NCI-H526 (cell line): ENCODE measurements at regions not wholly inside any gene's neighbourhood (a gene's known extent, or its start where the extent isn't known, plus 50 kb on each side); places are given as distances from the start of the nearest gene placed in this dataset.
A peak's percentile ranks its signal among the peaks of the same experiment; 100 is the strongest.
"Not testable (repeated sequence)": the region's sequence is repeated elsewhere in the genome, so short reads cannot be mapped to it uniquely, and the experiment has no call there.

Source experiments
- DNase-seq, 2 experiments: peaks; one replicate each; lab custom pipeline; 2025; lab: John Stamatoyannopoulos, UW

DNA sequence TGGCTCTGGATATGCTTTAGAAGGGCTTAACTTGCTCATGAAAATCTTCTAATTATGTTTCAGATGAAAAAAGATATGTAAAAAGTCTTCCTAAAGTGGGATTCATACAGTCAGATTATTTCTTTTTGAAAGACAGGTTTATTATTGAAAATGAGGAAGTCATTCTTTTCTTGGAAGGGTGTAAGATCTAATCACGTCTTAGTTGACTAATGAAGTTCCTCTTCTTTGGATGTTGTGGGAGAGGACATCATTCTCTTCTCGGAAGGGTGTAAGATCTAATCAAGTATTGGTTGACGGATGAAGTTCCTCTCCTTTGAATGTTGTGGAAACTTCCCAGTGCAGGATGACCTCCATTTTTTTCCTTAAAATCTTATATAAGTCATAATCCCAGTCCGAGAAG is 74.9 kb downstream of the ALG10 start:
- no peak for DNase-seq

DNA sequence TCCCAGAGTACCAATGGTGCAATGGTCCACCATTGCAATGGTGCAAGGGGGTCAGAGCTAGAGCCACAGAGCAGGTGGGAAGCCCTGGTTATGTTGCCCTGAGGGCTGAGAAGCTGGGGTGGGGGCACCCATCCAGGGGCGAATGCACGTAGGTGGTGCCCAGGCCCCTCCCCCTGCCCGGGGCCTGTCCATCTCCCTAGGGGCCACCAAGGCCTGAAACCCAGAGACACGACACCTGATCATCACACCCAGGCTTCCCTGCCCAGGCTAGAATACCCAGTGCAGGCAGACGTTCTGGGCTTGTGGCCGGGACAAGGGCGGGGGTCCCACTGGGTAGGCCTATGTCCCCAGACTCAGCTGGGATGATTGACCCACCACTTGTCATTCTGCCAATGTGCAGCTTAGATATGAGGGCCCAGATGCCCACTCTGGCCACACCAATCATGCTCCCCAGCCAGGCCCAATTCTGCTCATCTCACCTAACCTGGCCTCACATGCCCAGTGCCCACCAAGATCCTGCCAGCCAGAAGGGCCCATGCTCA is 83.2 kb downstream of the ALG10 start:
- no peak for DNase-seq

DNA sequence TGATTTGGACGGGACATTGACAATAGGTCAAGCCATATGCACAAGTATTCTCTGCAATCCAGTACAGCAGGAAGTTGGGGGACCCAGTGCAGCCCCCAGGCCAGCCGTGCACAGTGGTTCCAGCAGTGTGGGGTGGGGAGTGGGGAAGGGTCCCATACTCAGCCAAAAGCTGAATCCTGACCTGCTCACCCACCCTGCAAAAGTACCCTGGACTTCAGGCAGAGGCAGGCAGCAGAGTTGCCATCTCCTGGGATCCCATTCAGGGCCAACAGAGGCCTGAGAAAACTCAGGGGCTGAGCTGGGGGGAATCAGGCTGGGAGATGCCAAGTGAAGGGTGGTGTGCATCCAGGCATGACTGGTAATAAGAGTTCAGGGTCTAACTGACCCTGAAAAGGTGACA is 83.9 kb downstream of the ALG10 start:
- no peak for DNase-seq

DNA sequence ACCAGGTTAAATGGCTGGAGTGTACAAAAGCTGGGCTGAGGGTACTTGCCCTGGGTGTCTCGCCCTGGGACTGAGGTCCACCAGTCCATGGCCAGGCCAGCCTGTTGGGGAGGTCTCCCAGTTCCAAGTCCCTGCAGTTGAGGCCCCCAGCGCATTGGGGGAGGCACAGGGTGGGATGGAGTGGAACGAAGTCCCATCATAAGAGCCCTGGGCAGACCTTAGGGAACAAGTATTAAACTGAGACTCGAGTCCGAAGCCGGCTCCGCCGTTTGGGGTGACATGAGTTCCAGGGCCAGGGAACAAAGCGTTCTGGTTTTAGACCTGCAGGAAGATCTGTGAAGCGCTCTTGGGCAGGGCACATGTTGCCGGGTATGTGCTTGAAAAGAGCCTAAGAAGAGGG is 84.7 kb downstream of the ALG10 start:
- DNase-seq: no peak

DNA sequence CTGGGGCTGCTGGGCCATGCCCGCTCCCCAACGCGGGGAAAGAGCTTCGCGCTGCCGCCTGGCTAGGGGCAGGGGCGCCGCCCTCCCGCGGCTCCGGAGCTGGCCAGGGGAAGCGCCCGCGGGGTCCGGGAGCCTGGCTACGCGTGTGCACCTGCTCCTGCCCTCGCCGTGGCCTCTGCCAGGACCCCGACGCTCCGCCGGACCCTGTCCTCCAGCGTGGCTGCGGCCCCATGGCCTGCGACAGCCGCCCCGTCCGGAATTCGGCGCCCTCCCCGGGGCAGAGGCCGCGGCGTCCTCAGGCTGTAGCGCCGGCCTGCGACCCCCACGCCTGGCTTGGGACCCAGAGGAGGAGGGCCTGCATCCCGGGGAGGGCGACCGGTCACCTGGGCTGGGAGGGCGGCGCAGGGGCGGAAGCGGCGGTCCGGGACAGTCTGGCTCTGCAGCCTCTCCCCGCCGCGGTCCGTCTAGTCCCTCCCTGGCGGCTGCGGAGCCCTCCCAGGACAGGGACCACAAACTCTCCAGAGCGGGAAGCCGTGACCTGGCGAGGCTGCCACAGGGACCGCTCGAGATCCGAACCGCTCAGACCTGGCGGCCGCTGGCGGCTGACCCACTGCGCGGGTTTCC is 85.6 kb downstream of the ALG10 start:
- no peak for DNase-seq

DNA sequence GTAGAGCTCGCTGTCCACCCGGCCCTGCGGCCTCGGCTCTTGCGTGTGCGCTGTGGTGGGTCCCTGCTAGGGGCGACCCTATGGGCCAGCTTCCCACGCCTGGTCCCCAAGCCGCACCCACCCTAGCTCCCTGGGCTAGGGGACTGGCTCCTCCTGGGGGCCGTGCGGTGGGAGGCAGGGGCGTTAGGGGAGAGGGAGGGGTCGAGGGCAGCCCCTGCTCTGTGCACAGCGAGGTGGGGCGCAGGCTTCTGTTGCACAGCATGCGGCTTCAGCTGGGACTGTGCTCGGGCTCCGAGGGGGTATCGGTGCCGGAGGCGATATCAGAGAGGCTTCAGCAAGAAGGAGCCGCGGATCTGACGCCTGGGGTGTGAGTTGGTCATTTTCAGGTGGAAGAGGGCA is 86.1 kb downstream of the ALG10 start:
- no peak for DNase-seq

DNA sequence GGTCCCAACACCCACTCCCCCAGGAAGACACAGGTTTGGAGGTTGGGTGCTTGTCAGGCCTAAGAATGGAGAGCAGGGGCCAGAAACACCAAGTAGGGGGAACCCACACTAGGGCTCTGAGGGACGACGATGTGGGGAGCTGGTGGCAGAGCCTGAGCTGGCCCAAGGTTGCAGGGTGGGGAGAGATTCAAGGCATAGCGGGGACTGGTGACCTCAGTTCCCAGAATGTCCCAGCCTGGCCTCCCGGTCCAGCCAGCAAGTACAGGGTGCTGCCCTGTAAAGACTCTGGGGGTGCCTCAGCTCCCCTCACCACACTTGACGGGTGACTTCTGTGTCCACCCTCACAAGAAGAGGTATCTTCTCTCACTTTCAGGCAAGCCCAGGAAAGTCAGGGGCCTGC is 86.7 kb downstream of the ALG10 start:
- DNase-seq: no peak

DNA sequence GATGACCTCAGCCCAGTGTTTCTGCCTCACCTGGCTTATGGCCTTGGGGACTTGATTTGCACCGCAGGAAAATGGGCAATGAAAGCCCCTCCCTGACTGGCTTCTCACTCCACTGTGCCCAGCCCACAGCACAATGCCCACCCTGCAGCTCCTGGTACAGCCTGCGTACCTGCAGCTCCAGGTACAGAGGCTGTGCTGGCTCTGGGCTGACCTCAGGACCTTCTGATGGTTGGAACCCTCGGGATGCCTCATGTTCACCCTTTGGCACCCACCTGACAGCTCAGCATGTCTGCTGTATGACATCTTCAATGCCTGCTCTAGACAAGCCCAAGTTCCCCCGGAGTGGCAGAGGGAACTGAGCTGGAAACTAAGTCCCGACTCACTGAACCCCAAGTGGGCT is 87.1 kb downstream of the ALG10 start:
- no peak for DNase-seq

DNA sequence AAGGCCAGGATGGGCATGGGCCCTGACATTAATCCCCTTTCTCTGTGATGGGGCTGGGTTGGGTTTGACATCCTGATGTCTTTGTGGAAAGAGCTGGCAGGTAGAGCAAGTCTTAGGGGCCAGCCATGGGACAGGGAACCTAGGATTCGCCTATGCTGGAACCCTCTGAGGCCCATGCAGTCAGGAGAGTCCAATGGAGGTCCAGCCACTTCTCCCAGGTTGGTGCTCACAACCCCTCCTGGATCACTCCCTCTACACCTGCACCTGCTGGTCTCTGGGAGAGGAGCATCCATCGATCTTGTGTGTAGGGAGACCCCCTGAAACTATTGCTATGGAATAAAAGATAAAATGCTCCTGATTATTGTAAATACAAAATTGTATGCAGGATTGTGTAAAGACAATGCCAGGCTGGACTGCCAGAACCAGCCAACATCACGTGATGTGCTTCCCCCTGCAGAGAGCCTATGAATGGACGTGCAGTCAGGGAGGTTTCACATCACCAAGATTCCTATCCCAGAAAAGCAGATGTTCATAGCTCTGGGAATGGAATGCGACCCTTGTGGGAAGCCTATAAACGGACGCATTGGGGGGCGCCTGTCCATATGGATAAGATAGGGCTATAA is 87.7 kb downstream of the ALG10 start:
- not testable (repeated sequence) for DNase-seq

DNA sequence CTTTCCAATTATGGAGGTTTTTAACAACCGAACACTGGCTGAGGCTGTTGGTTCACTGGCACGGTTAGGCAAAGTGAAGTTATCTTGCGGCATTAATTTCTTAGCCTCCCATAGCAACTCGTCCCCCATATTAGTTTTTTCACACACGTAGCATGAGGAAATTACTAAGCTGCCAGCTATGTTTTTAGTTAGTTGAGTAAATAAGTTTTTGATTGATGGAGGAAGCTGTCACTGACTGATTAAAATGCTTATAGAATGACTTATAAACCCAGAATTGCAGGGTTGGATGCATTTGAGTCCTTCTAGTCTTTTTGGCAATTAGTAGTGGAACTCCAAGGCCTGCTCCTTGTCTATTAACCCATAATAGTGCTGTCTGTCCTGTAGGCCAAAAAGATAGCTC is 97.1 kb downstream of the ALG10 start:
- no peak for DNase-seq

DNA sequence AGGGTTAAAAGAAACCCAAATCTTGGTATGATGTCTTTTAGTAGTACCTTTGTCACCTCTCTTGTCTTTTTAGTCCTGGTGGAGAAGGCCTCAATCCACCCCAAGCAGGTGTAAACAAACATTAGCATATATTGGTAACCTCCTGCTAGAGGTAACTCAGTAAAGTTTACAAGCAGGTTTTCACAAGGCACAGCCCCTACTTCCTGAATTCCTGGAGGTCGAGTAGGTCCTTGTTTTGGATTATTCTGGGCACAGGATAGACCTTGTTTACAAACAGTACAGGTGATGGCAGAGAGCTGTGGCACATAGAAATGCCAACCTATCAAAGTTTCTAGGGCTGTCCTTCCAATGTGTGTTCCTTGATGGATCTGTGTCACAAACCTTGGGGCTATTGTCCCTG is 99.1 kb downstream of the ALG10 start:
- no peak for DNase-seq

DNA sequence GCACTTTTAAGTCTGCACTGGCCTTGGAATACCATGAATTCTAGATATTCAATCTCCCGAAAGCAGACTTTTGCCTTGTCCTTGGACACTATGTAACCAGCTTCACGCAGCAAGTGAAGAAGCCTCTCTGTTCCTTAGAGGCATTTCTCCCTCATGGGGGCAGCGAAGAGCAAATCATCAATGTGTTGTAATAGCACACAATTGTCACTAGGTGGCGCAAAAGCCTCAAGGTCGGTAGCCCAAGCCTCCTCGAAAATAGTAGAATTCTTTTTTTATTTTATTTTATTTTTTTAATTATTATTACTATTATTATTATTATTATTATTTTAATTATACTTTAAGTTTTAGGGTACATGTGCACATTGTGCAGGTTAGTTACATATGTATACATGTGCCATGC is 100.8 kb downstream of the ALG10 start:
- DNase-seq: peak; percentile 23 to 59

DNA sequence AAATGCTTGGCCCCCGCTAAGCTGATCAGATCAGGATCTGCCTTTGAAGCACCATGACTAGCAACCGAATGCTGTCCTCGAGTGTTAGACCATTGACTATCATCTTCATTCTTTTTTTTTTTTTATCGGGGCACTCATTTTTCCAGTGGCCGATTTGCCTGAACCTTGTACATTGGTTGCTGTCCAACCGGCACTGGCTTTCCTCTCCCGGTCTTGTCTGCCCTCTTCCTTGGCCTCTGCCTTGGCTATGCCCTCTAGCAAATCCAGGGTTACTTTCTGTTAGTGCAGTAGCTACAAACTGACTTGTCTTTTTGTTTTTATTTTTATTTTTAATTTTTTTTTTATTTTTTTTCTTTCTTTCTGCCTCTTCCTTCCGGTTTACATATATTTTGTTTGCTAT is 102.3 kb downstream of the ALG10 start:
- no peak for DNase-seq

DNA sequence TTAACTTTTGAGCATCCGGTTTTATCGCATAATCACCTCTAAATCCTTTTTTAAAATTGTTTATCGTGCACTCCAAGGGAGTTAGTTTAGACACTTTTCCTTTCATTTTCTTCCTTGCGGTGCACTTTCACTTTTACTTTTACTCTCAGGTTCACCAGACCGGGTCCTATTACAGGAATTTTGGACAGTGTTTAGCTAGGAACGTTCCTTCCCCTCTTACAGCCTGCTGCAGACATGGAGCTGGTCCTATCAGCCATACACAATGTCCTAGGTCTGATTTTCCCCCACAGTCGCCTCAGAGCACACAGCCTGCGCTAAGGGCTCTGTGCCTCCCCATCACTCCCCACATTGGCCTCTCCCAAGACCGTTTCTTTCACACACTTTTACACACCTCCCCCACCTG is 103.9 kb downstream of the ALG10 start:
- no peak for DNase-seq

DNA sequence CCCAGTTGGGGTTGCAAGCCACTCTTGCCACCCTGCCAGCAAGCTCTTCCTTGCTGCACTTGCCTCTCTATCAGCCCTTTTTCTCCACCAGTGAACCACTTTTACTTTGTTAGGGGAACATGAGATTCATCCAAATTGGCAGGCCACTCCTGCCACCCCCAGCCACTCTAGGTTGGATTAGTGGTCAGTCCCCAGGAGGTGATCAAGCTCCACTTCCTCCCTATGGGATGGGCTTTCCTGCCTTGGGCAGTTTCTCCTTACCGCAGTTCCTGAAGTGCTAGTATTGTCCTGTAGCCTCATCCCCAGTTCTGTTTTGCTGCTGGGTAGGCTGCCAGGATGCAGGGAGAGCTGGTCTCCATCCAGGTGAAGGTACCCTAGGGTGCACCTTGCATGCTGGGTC is 104.5 kb downstream of the ALG10 start:
- DNase-seq: no peak

DNA sequence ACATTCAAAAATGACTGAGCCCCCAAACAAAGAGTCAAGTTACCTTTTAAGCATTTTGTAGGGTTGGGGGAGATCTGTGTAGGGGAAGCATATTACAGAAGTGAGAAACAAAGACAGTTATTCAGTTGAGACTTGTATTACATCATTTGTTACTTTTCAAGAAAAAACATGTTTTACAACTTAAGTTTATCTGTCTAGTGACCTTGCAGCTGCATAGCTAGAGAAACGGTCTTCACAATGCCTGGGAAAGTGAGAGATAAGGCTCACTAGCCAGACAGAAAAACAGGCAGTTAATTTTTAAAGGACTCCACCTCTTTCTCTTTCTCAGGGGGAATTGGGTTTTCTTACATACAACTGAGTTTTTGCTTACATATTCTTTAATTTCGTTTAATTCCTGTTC is 105.1 kb downstream of the ALG10 start:
- not testable (repeated sequence) for DNase-seq

DNA sequence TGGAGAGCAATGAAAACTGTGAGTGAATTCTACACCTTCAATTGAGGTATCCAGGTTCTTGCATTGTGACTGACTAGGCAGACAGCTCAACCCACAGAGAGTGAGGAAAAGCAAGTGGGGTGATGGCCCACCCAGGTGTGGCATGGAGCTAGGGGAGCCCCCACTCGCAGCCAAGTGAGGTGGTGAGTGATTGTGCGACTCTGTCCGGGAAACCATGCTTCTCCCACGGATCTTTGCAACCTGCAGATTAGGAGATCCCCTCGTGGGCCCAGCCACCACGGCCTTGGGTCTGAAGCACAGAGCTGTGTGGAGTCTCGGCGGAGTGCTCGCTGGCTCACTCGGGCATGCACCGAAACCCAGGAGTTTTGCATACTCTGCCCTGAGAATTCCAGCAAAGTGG is 120.1 kb downstream of the ALG10 start:
- DNase-seq: peak; percentile 18 to 54

DNA sequence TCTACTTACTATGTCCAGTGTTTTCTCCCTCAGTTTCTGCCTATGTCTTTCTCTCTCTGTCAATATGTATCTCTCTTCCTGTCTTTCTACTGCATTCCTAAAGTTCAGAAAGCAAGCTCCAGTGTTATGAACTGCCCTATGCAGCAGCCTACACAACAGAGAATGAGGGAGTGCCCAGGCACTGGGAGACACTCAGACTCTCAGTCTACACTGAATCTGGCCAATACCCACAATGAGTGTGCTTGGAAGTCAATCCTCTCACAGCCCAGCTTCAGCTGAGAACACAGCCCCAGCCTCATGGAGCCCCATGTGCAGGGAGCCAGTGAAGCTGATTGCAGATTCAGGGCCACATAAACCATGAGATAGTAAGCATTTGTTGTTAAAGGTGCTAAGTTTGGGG is 128.7 kb downstream of the ALG10 start:
- DNase-seq: no peak

DNA sequence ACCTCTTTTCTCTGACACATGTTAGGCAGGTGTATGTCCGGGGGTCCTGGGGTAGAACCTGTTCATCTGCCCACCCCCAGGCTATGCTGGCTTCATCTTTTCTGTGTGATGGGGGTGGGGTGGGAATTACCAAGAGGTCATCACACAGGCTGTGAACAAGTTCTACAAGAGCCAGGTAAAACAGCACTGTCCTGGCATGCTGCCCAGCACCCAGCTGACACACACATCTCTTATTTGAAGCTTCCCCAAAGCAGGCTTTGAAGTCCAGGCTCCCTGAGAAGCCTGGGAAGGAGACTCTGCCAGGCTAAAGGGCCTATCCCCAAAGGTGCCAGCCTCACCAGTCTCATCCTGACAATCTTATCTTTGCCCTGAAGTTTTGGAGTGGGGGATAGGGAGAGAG is 141.1 kb downstream of the ALG10 start:
- DNase-seq: no peak

DNA sequence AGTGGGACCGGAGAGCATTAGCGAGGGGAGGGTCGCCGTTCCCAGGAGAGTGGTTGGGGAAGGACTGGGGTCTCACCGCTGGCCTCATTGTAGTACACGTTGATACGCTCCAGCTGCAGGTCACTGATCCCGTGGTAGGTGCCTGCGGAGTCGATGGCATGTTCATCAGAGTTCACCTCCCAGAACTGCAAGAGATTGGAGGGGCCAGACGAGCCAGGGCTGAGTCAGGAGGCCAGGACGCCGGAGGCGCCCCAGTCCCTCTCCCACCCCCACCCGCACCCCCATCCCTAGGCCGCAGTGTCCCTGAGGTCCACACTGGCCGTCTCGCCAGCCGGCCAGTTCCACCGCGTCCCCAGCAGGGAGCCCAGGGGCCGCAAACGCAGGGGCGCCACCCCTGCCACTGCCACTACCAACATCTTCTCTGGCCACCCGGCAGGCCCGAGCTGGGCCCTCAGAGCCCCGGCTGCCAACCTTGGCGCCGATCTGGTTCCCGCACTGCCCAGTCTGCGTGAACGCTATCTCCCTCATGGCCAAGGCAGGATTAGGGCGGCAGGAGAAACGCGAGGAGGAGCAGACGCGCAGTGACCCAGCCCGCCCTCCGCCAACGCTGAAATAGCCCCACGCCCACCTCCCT is 144.2 kb downstream of the ALG10 start:
- no peak for DNase-seq

DNA sequence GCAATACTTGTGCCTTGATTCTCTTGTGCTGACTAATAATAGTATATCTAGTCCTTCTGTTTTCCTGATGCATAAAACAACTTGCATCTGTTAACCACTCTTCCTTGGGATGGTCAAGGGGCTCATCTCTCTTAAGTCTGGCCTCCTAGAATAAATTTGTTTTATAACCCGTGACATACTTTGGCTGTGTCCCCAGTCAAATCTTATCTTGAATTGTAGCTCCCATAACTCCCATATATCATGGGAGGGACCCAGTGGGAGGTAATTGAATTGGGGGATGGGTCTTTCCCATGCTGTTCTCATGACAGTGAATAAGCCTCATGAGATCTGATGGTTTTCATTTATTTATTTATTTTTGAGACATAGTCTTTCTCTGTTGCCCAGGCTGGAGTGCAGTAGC is 146.2 kb downstream of the ALG10 start:
- not testable (repeated sequence) for DNase-seq

DNA sequence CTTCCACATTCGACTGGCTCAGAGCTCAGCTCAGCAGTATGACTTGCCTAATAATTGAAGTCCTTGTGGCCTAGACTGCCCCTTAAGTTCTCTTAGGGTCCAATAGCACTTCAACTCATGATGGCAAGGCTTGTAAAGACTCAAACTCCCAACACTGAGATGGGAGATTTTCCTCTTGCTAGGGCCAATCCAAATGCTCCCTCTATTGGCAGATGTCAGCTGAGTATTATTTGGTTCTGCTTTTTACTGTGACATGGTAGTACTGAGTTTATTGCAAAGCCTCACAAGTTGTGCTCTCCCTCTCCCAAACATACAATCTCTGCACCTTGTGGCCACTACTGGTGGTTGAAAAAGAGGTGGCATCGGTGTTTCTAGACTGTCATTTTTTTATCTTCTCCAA is 164.2 kb downstream of the ALG10 start:
- peak in 1 of 2 experiments; percentile 3 for DNase-seq

DNA sequence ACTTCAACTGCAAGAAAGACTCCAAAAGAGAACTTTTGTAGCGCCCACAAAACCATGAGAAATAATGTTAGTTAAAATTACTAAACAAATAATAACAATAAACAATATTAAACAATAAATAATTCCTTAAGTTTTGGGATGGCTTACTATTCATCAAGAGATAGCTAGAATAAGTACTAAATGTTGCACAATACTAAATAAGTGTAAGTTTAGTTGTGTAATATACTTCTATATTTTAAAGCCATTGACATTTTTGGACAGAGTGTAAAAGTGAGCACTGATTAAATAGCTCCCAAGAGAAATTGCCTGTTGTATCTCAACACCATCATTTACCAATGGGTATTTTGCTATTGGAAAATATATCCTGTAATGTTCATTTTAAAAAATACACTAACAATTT is 166.7 kb downstream of the ALG10 start:
- DNase-seq: no peak

DNA sequence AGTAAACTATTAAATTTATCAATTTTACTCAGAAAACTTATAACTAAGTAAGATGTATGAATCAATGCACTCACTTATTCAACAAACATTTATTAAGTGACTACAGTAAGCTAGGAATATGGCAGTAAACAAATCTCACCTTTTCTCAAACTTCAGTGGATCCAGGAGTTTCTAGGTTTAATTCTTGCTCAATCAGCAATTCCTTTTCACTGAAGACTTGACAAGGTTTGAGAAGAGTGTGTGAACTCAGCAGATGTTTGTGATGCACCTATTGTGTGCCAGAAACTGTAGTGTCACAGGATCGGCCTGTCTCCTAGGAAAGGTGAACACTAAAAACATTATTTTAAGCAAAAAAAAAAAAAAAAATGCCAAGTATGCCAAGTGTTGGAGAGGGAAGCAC is 167.8 kb downstream of the ALG10 start:
- DNase-seq: no peak
